Breast epithelium (tissue), 4 donors: ENCODE measurements at regions not wholly inside any gene's neighbourhood (a gene's known extent, or its start where the extent isn't known, plus 50 kb on each side); places are given as distances from the start of the nearest gene placed in this dataset.

ENCODE experiments used
- DNase-seq, 2 donors: peaks; one replicate each; pipeline ENCODE4 v3.0.0-alpha.2; 2019; ENCODE audit warnings: low spot score in 2 of 2
- H3K27ac ChIP-seq, 2 donors: fragments of 200-600 bp; sonication (generic) in 1 of 2; one replicate each; pipeline ENCODE4 v1.5.1; 2016 to 2019; ENCODE audit warnings: mild to moderate bottlenecking in 1 of 2
- H3K27me3 ChIP-seq, 2 donors: fragments of 200-600 bp; sonication (generic) in 1 of 2; one replicate each; pipeline versions ENCODE4 v1.5.1 to v1.6.0; 2017 to 2019; ENCODE audit warnings: control low read depth in 1 of 2, mild to moderate bottlenecking in 1 of 2
- H3K36me3 ChIP-seq: fragments of 200-600 bp; one replicate; pipeline ENCODE4 v1.5.1; 2019
- H3K4me1 ChIP-seq, 2 donors: fragments of 200-600 bp; sonication (generic); one replicate each; pipeline ENCODE4 v1.5.1; 2016 to 2019; ENCODE audit warnings: control low read depth in 1 of 2
- H3K4me3 ChIP-seq, 3 donors: fragments of 200-600 bp; sonication (generic); 1 replicate in 2 of 3; 2 replicates in 1 of 3; pipeline ENCODE4 v1.5.1; 2016 to 2019; ENCODE audit warnings: mild to moderate bottlenecking in 3 of 3, moderate library complexity in 2 of 3
- H3K9me3 ChIP-seq, 2 donors: fragments of 200-600 bp; sonication (generic) in 1 of 2; one replicate each; pipeline ENCODE4 v1.5.1; 2016 to 2019; ENCODE audit warnings: control low read depth in 1 of 2
- CTCF ChIP-seq, 3 donors: fragments of 450-650 bp; IDR thresholded peaks; one replicate each; pipeline ENCODE4 v1.5.1; 2016 to 2017; ENCODE audit warnings: antibody characterized with exemption in 3 of 3, mild to moderate bottlenecking in 3 of 3, moderate library complexity in 3 of 3
- POLR2A ChIP-seq: fragments of 450-650 bp; IDR thresholded peaks from one replicate; pipeline ENCODE4 v1.6.1; 2016; ENCODE audit warnings: antibody characterized with exemption, mild to moderate bottlenecking, moderate library complexity
- POLR2AphosphoS5 ChIP-seq, 3 donors: sonication (generic); formaldehyde crosslinking; IDR thresholded peaks; one replicate each; pipeline ENCODE4 v1.6.1; 2017; ENCODE audit warnings: antibody characterized with exemption in 3 of 3
- intact Hi-C: fragments of 100-400 bp; cut with DNase I; formaldehyde crosslinking; loops from one replicate; pipeline ENCODE4 v1.15.1; 2023; ENCODE audit warnings: low total_unique reads

DNA sequence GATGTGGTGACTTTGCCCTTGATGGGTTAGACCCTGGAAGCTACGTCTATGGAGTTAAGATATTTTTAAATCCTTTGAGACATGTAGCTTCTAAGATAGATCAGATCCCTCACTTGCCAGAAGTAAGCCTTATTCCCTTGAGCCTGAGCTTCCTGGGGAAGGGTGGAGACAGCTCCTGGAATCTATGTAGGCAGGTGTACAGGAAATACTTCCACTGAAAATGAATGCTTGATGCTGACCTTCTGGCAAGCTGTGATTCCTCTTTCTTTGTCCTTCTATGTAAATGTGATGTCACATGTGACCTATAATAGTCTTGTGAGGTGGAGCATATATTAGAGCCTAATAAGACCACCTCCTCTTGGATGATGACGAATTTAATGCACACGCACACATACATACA is 1152.0 kb upstream of the ACO1 start:
- H3K4me3 ChIP-seq, result no peak overlapping the region
- DNase-seq, result no peak
- no peaks in the 10 kb centered on the region for H3K27me3 ChIP-seq
- H3K4me1 ChIP-seq, result no peaks in the 10 kb centered on the region
- no peaks in the 10 kb centered on the region for H3K9me3 ChIP-seq
- no peaks in the 10 kb centered on the region for H3K36me3 ChIP-seq
- intact Hi-C loops, result no loop called here
- no peak for TF ChIP-seq CTCF (IDR thresholded peaks at IDR 0.05)
- no peak for TF ChIP-seq POLR2AphosphoS5 (IDR thresholded peaks at IDR 0.05)
- no peak for TF ChIP-seq POLR2A
- no peak overlapping the region for H3K27ac ChIP-seq

DNA sequence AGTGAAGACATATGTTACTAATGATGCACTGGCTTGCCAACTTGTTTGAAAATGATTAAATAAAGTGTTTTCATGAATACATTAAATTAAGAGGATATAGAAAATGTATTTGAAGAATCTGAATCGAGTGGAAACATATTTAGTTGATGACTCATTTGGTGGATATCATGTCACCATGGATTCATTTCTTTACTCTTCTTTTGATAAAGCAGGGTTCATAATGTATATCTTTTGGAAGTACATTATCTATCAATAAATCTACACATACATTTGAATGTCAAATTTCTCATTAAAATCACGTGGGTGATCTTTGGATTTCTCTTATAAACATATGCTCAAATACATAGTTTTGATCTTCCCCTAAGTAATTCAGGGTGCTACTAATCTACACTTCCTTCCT is 1148.1 kb upstream of the ACO1 start:
- Histone ChIP-seq H3K27ac (no peak overlapping the region), H3K4me3 (no peak overlapping the region), H3K9me3 (no peaks in the 10 kb centered on the region), H3K36me3 (no peaks in the 10 kb centered on the region), H3K27me3 (no peaks in the 10 kb centered on the region), H3K4me1 (no peaks in the 10 kb centered on the region)
- DNase-seq, result no peak
- TF ChIP-seq POLR2AphosphoS5 (IDR thresholded peaks at IDR 0.05), result no peak
- intact Hi-C loops, result no loop called here

- Histone ChIP-seq H3K9me3 (no peaks in the 10 kb centered on the region), H3K4me1 (no peaks in the 10 kb centered on the region), H3K27ac (no peak overlapping the region), H3K4me3 (no peak overlapping the region), H3K36me3 (no peaks in the 10 kb centered on the region), H3K27me3 (no peaks in the 10 kb centered on the region)
- no peak for DNase-seq
- intact Hi-C loops, result no loop called here
- no peak for TF ChIP-seq POLR2A
- TF ChIP-seq CTCF (IDR thresholded peaks at IDR 0.05), result no peak
- TF ChIP-seq POLR2AphosphoS5 (IDR thresholded peaks at IDR 0.05), result no peak
Observed at GRCh38 chr9:31243386-31243785, 1141.1 kb upstream of the ACO1 start.

DNA sequence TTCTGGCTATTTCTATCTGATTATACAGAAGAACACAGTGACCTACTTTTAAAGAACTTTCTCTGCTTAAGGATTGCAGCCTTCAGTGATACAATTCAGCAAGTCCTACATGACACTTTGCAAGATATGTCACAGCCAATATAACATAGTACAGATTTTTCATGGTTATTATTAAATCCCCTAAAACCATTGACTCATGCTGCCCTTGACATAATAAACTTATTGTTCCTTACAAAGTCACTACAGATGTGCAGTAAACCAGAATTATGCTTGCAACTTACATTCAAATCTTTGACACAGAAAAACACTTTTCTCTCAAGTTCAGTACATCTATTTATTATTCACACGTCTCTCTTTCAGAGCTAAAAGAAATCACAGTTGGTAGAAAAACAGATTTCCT is 1136.3 kb upstream of the ACO1 start:
- H3K27ac ChIP-seq, result no peak overlapping the region
- intact Hi-C loops, result no loop called here
- H3K4me3 ChIP-seq, result no peak overlapping the region
- no peaks in the 10 kb centered on the region for H3K4me1 ChIP-seq
- H3K36me3 ChIP-seq, result no peaks in the 10 kb centered on the region
- TF ChIP-seq CTCF (IDR thresholded peaks at IDR 0.05) (no peak), POLR2AphosphoS5 (IDR thresholded peaks at IDR 0.05) (no peak), POLR2A (no peak)
- no peak for DNase-seq
- no peaks in the 10 kb centered on the region for H3K9me3 ChIP-seq
- no peaks in the 10 kb centered on the region for H3K27me3 ChIP-seq

DNA sequence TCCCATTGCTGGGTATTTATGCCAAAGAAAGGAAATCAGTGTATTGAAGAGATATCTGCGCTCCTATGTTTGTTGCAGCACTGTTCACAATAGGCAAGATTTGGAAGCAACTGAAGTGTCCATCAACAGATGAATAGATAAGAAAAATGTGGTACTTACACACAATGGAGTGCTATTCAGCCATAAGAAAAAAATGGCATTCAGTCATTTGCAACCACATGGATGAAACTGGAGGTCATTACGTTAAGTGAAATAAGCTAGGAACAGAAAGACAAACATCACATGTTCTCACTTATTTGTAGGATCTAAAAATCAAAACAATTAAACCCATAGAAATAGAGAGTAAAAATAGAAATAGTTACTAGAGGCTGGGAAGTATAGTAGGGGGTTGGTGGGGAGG is 1133.1 kb upstream of the ACO1 start:
- H3K36me3 ChIP-seq, result no peaks in the 10 kb centered on the region
- H3K4me3 ChIP-seq, result no peak overlapping the region
- H3K4me1 ChIP-seq, result no peaks in the 10 kb centered on the region
- DNase-seq, result no peak
- H3K9me3 ChIP-seq, result peaks cover 7 to 13% of the 10 kb centered on the region in 2 donors
- TF ChIP-seq CTCF (IDR thresholded peaks at IDR 0.05) (no peak), POLR2AphosphoS5 (IDR thresholded peaks at IDR 0.05) (no peak), POLR2A (no peak)
- H3K27me3 ChIP-seq, result no peaks in the 10 kb centered on the region
- H3K27ac ChIP-seq, result no peak overlapping the region
- intact Hi-C loops, result no loop called here
